Activated T-cell treated with anti-CD3 and anti-CD28 coated beads for 48 hours (primary cell): ENCODE measurements at regions not wholly inside any gene's neighbourhood (a gene's known extent, or its start where the extent isn't known, plus 50 kb on each side); places are given as distances from the start of the nearest gene placed in this dataset.

ENCODE experiments used
- DNase-seq: peaks from one replicate; pipeline ENCODE4 v3.0.0-alpha.2; 2020; ENCODE audit warnings: low read depth

DNA sequence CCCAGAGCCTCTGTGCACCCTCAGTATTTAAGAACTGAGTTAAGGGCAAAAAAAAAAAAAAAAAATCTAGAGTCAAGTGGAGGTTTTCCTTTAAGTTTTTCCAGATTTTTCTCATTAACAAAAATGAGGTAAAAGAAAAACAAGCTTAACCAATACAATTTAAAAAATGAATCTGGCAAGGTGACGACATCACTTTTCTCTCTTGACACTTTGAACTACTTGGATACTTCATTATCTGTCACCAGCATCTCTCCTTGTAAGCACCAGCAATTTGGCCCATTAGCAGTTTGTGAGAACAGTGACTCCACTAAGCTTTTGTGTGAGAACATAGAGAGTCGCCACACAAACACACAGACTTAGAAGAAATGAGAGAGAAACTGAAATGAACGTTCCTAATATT lies 345.7 kb upstream of the SLC30A5 start:
- DNase-seq = no peak

DNA sequence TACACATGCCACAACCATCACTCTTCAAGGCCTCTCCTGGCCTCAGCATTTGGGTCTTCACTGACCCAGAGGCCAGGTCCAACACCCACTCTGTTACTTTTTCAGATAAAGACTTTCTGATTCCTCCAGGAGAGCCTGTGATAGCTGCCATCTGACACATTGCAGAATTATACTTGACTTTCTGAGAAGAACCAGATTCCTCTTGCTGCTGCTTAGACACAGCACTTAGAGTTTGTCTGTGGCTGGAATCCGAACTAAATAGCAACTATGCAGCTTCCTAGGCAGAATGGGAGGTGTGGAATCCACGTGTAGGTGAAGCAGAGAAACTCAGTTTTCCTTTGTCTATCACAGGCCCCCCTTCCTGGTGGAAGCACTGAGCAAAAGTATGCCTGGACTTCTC lies 344.7 kb upstream of the SLC30A5 start:
- DNase-seq = no peak

DNA sequence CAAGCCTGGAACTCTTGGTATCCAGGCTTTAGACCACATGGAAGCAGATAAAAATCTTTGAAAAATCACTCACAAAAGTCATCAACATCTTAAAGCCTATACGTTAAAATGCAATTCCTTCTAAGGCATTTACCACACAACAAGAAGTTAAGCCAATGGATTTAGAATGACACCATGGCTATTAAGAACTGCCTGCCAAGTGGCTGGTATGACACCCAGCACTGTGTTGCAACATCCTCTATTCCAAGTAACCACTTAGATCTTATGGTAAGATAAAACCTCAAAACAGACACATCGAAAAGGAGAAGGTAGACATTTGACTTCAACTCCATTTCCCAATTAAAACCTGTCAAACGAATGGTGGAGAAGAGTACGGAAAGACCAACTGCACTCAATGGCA lies 344.2 kb upstream of the SLC30A5 start:
- DNase-seq = no peak

DNA sequence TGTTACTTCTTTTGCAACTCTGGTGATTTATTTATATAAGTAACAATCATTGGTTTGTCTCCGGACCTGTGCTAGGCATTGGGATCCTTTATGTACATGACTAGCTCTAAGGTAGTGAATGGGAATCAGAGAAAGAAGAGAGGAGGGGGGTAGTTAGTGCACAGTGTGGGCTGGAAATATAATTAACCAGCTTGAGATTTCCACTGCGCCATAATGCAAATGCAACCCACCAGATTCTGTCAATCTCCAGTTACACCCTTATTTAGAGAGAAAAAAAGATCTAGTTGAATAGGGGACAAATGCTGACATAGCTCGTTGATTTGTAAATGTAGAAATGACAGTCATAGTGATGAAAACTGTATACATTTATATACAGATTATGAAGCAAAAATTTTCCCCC lies 342.2 kb upstream of the SLC30A5 start:
- no peak for DNase-seq

DNA sequence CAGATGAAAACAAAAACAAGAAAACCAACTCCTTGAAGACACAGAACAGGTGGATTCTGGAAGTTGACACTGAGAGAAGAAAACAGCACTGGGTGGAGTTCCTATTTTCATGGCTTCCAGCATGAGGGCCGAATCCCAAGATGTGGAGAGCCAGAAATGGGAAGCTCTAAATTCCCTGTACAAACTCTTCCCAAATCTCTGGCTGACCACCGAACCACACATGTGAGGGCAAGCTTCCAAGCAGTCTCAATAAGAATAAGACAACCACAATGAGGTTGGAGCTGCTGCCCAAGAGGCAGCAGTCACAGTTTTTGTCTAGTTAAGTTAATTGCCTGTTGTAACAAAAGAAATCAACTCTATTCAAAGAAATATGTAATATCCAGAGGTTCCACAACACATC lies 339.3 kb upstream of the SLC30A5 start:
- no peak for DNase-seq

DNA sequence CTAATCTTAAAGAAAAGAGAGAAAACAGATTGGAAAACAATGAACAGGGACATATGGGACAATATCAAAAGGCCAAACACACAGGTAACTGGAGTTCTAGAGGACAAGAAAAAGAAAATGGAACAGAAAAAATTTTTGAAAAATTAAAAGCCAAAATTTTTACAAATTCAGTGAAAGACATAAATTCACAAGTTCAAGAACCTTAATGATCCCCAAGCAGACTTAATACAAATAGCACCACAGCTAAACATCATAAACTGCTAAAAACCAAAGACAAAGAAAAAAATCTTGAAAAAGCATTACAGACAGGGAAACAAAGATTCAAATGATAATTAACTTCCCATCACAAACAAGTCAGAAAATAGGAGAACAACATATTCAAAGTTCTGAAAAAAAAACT lies 338.5 kb upstream of the SLC30A5 start:
- no peak for DNase-seq

DNA sequence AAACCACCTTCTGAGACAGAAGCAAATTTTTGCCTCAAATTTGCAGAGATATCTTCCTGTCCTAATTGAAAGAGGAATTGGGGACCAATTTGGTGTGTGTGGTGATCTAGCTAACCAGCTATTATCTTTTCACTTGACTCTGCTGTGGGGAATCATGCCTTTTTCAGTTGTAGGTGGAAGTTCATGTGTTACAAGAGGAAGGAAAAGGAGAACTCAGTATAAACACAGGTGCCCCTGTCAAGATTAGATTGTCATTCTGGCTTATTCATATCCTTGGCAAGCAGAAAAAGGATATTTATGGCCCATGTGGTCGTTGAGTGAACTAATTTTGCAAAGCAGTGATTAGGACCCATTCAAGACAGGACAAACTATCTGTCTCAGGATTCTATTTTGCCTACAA lies 336.8 kb upstream of the SLC30A5 start:
- no peak for DNase-seq

DNA sequence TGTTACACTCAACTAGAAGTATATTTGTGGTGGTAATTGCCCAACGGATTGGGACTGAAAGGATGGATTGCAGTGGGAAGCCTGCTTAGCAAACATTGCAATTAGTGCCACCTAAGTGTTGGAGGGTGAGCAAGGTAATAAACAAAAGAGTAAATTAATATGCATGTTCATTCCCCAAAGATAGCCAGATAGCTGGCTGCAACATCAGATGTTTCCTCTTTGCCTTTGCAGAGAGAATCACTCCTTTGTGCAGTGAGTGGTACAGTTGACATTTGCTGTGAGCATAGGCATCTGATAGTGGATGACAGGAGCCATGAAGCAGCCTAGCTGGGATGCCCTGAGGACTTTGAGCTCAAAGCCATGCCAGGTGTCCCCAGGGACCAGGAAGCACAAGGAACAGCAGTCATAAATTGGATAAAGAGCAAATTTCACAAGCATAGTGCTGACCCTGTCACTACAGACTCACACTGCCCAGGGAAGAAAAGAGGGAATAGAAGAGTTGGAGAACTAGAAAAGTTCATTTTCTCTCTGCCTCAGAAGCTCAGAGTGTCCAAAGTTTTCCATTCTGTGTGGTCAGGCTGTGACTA lies 336.1 kb upstream of the SLC30A5 start:
- DNase-seq = no peak

DNA sequence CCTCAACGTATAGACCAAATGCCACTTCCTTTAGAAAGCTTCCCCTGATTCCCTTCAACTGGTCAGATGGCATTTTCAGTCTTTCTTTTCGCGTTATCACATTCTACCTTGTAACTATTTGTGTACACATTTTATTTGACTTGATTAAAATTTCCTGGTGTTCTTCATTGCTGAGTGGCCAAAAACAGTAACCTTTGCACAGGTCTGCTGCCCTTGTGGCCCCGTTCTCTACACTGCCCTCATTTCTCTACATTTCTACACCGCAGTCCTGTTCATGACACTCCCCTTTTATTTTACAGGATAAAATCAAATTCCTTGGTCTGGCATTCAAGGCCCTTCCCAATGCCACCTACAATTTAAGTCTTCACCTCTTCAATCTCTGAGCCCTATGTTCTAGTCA lies 334.2 kb upstream of the SLC30A5 start:
- no peak for DNase-seq

DNA sequence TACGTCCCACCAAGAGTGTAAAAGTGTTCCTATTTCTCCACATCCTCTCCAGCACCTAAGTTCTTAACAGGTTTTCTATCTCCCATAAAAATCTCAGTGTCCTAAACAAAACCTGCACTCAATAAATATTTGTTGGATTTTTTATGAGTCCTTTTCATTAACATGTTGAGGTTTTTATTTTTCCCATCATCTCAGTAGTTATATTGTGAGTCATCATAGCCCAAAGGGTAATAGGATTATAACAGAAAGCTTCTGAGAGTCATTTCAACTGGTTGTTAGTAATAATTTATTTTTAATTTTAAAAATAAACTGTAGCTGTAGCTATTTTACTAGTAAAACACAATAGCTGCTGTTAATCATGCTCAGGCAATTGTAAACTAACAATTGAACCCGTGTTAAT lies 331.6 kb upstream of the SLC30A5 start:
- no peak for DNase-seq

DNA sequence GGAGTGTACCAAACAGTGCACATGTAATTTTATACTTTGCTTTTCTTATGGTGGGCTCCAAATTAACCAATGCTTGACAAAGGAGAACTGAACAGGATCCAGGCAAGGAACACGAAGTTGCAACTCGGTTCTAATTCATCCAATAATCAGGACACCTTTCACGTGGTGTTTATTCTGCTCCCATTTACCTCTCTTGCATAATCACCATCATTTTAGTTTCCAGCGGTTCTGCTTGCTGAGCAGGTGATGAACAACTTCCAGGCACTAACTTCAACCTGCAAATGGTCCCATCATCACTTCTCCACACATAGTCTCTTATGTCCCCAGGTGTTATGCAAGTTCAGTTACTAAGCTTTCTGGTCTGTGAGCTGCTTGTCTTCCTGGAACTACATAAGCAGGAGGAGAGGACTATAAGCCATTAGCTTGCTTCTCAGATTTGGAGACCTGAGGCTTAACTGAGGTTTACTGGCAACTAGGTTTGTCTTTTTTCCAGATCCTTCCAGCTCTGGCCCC lies 326.8 kb upstream of the SLC30A5 start:
- DNase-seq = no peak

DNA sequence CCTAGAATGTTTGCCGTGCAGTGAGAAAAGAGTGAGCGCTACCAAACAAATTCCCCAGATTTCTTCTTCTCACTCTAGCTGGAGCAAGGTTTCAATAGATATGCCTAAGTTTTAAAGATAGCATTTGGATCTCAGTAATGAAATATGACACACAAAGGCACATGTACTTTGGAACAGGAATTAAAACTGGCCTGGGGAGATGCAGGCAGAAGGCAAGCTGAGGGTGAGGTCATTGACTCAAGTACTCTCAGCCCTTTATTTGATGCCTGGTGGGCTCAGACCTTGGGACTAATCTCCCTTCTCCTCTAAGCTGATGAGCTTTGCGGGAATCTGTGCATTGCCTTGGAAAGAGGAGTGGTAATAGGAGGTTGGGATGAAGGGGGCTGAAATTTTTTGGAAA lies 323.3 kb upstream of the SLC30A5 start:
- DNase-seq = no peak

DNA sequence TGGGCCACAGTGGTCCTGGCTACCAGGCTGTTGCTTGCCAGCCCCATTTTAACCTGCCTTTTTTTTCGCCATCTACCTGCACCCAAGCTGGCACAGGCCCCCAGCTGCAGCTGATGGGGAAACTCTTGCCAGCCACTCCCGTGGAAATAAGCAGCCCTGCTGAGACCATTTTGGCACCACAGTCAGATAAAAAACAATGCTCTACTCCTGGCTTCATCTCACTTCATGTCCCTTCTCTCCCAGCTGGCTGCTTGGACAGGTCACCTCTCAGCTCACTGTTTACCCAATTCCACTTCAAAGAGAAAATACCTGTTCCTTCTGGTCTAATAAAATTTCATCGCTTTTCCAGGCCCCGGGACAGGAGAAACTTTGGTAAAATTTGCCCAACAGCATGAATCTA lies 322.6 kb upstream of the SLC30A5 start:
- DNase-seq = no peak

DNA sequence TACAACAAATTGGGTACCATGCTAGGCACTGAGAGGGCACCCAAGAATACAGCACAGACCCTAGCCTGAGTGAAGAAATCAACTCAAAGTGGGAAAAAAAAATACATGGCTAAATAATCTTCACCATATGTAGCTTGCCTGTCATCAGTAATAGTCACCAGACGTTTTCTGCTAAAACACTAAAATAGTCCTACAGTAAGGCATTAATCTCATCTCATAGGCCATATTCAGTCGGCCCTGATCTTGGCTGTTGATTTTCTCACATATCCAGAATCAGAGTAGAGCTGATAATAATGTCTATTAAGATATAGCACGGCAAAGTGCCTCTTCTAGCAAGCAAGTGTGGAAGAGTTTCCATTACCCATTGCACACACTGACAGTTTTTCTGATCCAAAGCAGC lies 322.1 kb upstream of the SLC30A5 start:
- no peak for DNase-seq

DNA sequence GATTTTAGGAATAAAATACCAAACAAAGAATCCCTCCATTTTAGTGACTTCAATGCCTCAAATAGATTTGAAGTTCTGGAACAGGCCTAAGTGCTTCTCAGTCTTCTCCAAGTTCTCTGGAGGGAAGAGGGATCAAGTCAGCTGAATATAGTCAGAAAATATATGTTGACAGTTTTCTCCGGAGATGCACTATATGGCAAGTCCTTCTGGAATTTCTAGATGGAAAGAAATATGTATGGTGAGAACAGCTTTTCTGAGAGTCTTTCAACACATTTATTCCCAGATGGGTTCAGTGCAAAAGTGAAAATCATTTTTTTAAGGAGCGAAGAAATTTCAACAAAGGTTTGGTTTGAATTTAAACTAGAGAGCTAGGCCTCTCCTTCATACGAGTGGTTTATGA lies 317.4 kb upstream of the SLC30A5 start:
- no peak for DNase-seq

DNA sequence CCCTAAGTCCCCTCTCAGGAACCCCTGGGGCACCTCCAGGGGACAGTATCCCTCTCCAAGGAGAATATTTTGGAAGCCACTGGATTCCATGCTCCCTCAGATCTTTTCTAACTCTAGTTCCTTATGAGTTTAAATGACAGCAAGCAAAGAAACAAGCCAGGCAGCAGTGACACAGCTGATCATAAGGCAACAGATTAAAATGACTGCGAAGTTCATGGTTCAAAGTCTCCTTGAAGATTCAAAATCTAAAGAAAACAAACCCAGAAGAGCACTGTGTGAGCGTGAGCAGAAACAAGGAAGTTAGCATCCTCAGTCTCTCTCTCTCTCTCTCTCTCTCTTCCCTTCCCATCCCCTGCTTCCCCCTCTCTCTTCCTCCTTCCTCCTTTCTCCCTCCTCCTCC lies 316.7 kb upstream of the SLC30A5 start:
- no peak for DNase-seq

DNA sequence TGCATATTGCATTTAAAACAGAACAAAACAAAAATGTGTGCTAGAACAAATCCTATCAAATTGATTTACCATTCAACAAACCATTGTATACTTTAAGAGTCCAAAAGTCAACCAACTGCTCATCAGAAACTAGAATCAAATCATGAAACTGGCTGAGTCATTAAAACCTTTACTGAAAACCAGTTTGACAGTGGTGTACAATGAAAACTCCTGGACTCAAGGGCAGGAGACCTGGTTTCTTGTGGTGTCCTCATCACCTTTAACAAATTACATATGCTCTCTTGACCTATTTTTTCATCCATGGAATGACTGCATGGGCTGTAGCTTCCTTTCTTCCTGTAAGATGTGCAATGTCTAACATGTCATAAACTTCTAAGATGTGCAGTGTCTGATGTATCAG lies 315.3 kb upstream of the SLC30A5 start:
- DNase-seq = no peak

DNA sequence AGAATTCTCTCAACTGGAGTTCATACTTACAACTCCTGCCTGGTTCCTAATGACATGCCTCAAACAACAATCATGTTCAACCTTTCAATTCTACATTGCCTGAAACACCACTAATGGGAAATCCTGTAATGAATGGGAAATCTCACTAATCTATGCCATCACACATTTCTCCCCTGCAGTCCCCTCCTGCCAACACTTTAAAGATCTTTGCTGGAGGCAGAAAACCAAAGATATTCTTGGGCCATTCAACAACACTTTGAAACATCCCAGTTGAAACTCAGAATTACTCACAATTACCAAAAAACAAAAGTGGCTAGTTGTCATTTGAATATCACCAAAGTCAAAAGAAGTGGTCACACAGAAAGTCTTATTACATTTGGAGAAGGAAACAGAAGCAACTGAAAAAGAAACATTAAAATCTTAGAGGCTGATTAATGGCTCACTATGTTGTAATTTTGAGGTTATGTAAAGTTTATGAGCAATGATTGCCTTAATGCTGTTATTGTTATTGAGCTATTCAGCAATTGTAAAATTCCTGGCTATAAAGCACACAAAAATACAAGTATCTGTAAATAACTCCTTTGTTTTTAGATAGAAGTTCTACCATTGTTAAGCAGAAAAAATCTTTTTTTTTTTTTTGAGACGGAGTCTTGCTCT lies 313.4 kb upstream of the SLC30A5 start:
- DNase-seq = no peak

DNA sequence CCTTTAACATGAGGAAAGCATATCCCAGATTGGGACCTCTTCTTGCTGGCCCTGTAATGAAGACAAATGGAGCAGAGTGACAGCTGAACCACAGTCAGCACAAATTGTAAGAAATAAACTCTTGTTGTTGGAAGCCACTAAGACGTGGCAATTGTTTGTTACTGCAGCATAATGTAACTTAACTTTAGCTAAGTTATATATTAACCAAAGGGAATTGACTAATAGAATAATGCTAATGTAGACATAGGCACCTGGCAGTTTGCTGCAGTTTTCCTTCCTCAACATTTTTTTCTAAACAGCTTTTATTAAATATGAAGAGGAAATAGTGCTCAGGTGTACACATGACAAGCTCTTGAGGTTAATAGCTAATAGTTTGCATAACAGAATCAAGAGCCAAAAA lies 300.7 kb upstream of the SLC30A5 start:
- no peak for DNase-seq

DNA sequence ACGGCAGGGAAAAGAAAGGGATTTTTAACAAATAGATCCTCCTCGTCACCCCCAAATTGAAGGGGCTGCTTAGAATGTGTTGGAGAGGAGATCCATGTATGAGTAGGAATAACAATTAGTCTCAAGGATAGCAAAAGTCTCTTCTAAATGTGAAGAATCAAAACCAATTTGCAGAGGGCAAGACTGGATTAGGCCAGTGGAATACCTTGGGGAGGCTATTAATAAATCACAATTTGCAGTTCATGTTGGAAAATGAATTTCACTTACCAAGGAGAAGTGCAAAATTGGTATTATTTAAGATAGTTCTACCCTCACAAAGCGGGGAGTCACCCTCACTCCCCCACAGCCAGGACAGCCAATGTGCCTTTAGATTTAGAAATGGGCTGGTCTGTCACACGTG lies 299.8 kb upstream of the SLC30A5 start:
- no peak for DNase-seq

DNA sequence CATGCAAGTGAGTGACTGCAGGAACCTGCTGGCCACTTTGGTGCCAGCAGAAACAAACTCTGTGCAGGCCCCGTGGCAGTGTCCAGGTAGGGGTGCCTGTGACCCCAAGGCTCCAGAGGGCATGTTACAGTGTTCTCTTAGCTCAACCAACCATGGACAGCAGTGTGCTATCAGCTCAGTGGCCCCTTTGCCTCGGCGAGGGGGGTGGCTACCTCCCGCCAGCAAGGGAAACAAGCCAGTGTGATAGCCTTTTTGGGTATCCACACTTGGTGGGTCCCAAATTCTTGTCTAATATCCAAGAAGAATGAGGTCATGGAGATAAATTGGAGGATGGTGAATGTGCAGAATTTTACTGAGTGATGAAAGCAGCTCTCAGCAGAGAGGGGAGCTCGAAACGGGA lies 298.6 kb upstream of the SLC30A5 start:
- DNase-seq = no peak

DNA sequence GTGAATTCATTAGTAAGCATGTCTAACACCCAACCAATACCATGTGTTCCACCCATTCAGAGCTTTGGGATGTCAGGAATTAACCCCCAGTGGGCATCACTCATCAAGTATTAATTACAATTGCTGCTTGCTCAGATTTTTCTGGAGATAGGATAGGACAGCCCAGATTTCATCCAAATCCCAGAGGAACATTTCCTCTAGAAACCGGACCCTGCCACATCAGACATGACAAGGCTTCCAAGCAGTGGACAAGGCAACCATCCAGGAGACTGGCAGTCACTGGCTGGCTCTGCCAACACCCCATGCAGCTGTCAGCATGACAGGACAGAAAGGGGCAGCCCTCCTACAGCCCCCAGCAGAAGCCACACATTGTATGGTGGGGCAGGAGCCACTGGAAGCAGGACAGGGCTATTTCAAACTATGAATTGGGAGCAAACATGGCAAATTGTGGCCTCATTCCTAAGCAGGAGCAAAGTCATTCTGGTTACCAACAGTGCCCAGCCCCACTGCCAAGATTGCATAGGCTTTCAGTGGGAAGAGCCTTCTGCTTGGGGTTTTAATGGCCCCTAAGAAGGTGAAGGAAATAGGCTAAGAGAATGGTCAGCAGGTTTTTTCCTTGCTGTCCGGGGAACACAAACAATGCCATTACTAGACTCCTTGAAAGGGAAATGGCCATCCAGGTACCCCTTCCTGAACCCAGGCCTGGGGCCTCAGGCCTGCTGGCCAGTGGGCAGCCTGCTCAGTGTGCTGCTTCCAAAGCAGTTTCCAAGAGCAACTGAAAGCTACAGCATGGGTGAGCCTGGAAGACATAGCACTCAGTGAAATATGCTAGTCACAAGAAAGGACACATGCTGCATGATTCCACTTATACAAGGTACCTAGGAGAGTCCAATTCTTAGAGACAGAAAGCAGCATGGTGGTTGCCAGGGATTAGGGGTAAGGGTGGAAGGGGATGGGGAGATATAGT lies 294.7 kb upstream of the SLC30A5 start:
- no peak for DNase-seq

DNA sequence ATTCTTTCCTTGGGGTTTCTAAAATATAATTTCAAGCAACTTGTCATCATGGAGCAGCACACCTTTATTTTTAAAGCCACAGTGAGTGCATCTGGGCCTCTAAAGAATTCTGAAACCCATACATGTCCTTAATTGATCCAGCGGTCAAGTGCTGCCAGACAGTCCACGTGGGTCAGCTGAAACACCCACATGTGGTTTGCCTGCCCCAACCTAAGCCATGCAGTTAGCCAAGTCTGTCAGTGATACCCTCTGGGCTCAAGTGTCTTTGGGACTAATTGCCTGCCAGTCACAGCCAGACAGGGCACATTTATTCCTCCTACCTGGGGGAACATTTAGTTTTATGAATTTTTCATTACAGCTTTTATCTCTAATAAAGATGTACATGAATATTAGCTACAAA lies 291.4 kb upstream of the SLC30A5 start:
- no peak for DNase-seq
